NCI-H748 (cell line): ENCODE measurements at regions not wholly inside any gene's neighbourhood (a gene's known extent, or its start where the extent isn't known, plus 50 kb on each side); places are given as distances from the start of the nearest gene placed in this dataset.

Source experiments
- DNase-seq: peaks from one replicate; lab custom pipeline; 2025; ENCODE audit not compliant: unreplicated experiment; lab: John Stamatoyannopoulos, UW

GRCh38 chr1:29838738-29839320 is 602.5 kb downstream of the PTPRU start:
- no peak for DNase-seq

DNA sequence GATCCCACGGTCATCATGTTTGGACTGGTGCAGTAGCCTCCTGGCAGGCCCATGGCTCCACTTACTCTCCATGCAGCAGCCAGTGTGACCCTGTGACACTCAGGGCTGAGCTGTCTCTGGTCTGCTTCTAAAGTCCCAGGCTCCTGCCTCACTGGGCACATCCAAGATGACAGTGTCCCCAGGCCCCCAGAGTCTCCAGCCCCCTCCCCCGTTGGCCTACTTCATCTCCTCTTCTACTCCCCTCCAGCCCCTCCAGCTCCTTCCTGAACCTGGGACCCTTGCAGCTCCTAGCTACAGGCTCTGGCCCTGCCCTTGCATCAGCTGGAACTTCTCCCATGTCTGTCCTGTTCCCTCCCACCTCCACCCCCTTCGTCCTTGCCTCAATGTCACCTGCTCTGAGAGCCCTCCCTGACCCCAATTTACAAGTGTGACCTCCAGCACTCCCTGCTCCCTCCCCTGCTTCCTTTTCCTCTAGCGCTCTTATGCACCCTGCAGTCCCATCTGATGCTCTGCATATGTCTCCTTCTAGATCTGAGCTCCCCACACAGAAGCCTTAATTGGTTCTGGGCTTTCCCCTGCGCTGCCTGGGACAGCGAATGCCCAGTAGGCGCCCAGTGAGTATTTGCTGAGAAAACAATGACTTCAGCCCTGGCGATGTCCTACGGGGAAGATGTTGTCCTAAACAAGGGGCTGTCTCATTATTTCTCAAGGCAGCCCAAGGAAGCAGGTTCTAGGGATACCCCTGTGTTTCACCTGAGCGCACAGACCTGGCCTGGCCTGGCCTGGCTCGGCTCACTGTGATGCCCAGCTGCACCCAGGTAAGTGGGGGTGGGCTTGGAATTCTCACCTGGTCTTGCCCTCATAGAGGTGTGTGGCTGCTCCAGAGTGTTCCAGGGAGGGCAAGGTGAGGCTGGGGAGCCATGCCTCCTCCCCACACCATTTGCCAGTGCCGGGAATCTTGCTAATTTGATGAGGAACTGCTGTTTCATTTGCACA is 600.6 kb downstream of the PTPRU start:
- DNase-seq, result peak; percentile 26

DNA sequence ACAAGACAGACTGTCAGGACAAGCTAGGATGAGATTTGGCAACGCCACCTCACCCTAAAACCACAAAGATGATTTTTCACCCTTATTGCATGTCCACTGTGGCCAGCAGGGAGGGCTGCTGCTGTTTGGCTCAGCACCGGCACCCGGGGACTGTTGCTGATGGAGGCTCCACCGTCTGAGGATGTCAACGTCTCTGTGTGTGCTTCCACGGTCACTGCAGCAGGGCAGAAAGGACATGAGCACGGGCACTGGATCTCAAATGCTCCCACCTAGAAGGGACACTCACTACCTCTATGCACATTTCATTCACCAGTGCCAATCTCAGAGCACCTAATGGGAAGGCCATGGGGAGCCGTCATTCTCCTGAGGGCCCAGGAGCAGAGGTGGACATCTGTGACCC is 599.6 kb downstream of the PTPRU start:
- no peak for DNase-seq

- DNase-seq, result peak; percentile 84
Observed at GRCh38 chr1:29835406-29835805, 599.1 kb downstream of the PTPRU start.

GRCh38 chr1:29833581-29833980 is 597.3 kb downstream of the PTPRU start:
- DNase-seq, result peak; percentile 63

- DNase-seq, result no peak
Observed at GRCh38 chr1:29832936-29833335, 596.6 kb downstream of the PTPRU start.

DNA sequence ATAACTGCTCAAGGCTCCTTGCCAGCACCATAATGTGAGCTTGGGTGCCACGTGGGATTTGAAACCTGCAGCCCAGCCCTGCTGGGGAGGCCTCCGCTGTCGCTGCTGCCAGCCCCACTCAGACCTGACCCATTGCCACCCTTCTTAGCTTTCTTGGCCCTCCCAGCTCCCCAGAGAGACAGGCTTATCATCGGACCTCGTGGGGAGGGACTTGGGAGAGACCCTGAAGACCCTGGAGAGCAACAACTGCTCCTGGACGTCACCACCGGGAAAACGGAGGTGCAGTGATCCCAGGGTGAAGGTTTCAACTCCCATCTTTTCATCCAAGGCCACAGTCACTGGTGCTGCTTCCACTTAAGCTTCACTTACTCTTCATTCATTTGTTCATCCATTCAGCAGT is 596.1 kb downstream of the PTPRU start:
- DNase-seq, result no peak

DNA sequence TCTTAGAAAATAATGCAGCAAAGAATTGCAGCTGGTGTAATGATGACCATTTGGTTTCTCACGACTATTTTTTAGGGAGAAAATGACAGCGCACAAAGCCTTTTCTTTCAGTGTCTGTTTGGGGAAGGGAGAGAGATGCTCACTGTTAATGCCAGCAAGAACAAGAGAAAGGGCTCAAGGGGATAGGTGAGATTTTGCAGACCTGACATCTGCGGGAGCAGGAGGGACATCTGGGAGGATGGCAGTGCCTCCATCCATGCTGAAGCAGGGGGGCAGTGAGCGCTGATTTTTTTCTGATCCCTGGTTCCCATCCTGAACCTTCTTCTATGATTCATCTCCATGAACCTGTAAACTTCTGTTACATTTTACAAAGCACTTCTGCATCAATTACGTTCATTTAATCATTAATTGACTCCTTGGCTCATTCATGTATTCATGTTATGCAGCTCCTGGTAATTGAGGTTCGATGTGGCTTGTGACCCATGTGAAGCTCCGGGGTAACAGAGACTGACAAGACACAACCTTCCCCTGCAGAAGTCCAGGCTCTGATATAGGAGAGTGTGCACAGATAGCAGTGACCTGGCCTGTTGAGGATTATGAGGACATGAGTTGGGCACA is 595.3 kb downstream of the PTPRU start:
- DNase-seq, result no peak

- no peak for DNase-seq
Observed at GRCh38 chr1:29830916-29831315, 594.6 kb downstream of the PTPRU start.

GRCh38 chr1:29830383-29830782 is 594.1 kb downstream of the PTPRU start:
- DNase-seq, result no peak

DNA sequence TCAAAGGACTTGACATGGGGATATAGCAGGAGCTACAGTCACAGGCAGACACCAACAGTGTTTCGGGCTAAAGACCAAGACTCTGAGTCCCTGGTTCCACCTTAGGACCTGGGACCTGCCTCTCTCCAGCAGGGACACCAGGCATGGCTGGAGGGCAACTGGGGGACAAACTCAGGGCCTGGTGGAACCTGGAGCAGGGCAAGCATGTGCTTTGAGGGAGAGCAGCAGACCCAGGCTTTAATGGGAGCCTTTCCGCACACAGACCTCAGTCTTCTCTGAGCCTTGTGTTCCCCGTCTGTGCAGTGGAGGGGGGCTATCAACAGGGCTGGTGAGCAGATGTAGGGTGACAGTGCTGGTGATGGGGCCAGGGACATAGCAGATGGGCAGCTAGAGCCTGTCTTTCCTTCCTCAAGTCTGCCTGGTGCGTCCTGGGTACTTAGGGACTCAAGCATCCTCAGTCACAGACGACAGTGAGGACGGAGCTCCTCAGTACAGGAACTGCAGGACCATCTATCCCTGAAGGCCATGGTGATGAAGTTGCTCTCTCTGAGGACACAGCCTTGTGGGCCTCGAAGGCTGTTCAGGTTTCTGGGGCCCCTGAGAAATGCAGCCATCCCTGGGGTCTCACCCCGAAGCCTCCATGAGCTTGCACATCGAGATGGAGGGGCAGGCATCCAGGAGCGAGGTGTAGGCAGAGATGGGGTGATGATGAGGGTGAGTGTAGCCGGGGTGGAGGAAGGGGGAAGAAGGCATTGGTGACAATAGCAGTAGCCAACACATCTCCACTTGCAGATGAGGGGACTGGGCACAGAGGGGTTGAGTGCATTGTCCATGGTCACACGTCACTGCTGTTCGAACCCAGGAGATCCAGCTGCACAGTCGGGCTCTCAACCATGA is 593.4 kb downstream of the PTPRU start:
- DNase-seq, result no peak

- DNase-seq, result no peak
Observed at GRCh38 chr1:29828526-29829447, 592.5 kb downstream of the PTPRU start.

DNA sequence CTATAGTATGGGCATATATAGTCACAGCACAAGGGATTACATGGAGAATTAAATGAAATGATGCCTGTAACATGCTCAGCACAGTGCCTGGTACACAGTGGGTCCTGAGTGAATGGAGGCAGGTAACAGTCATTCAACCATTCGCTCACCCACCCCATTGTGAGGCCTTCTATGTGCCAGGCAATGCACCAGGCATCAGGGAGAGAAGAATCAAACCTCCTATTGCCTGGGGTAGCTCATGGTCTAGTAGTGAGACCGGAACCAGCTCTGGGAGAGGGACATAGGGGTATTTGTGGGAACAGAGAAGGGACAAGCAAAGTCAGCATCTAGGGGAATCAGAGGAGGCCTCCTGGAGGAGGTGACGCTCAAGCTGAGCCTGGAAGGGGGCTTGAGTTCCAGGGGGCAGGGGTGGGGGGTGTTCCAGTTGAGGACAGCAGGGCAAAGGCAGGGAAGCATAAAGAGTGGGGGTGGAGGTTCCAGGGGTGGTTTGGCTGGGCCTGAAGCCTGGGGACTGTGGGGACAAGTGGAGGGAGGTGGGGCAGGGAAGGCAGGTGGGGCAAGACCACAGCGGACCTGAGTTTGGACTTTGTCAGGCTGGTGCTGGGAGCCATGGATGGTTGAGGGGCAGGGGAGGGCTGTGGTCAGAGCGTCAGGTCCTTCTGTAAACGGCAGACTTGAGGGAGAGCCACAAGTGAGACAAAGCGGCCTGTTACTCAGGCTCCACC is 591.6 kb downstream of the PTPRU start:
- no peak for DNase-seq

DNA sequence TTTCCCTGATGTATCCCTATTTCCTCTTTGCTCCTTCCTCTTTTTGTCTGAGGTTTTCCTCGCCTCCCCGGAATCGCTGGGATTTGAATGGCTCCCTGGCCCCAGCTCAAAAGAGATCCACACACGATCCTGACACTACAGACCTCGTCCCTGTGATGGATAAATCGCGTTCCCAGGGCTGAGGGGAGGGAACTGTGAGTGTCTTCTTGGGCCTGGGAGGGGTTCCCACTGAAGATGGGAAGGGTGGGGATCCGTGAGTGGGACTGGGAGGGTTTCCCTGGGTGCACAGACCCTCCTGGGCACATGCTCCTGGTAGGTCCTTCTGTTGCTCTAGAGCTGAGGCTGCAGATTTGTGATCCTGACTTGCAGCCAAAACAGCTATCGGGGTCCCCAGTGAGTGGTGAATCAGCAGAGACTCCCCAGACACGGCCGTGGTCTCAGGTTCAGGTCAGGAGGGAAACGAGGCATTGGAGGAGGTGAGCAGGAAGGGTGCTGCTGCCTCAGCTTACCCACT is 591.0 kb downstream of the PTPRU start:
- DNase-seq, result no peak

- no peak for DNase-seq
Observed at GRCh38 chr1:29826646-29827045, 590.3 kb downstream of the PTPRU start.

DNA sequence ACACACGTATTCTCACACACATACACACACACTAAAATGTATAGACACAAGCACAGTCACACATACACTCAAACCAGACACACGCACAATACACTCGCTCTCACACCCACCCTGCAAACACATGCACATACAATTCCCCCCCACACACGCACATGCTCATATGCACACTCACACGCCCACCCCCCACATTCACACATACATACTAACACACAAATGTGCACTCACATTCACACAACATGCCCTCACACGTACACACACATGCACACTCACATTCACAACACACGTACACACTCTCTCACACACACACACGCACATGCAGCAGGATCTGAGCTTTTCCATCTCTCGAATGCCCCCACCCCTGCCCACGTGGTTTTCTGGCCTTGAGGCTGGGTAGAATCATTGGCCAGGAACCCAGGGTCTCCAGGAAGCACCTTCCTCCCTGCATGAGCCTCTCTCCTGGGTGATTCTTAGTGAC is 589.7 kb downstream of the PTPRU start:
- no peak for DNase-seq

- DNase-seq, result no peak
Observed at GRCh38 chr1:29825274-29825940, 589.1 kb downstream of the PTPRU start.

DNA sequence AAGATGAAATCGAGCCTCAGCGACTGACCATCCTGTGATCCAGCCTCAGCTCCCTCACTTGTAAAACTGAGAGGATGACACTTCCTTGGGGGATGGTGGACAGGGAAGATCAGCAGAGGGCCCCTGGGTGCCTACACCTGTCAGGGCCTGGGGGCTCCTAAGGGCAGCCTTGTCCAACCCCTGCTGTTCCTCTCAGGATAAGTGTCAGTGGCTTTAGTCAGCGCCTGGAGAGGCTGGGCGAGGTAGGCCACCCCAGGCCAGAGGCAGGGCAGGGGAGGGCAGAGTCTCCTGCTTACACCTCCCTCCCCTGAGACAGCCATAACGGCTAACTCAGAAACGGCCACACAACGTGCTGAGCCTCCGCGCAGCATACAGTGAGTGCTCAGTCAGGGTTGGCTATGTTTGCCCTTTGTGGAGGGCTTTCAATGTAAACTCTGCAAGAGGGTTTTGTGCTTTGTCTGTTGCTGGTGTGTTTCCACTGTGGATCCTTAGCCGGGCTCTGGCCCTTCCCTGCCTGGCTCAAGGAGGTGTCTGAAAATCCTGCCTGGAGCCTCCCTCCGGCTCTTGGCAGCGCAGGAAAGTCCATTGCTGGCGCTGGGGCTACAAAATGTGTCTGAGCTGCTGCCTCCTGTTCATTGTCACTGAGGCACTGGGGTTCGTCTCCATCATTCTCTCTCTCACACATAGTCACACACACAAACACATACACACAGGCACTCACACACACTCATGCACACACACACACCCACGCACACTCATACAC is 588.4 kb downstream of the PTPRU start:
- peak; percentile 3 for DNase-seq
